ENCODE measurements at regions not wholly inside any gene's neighbourhood (a gene's known extent, or its start where the extent isn't known, plus 50 kb on each side); places are given as distances from the start of the nearest gene placed in this dataset.

DNA sequence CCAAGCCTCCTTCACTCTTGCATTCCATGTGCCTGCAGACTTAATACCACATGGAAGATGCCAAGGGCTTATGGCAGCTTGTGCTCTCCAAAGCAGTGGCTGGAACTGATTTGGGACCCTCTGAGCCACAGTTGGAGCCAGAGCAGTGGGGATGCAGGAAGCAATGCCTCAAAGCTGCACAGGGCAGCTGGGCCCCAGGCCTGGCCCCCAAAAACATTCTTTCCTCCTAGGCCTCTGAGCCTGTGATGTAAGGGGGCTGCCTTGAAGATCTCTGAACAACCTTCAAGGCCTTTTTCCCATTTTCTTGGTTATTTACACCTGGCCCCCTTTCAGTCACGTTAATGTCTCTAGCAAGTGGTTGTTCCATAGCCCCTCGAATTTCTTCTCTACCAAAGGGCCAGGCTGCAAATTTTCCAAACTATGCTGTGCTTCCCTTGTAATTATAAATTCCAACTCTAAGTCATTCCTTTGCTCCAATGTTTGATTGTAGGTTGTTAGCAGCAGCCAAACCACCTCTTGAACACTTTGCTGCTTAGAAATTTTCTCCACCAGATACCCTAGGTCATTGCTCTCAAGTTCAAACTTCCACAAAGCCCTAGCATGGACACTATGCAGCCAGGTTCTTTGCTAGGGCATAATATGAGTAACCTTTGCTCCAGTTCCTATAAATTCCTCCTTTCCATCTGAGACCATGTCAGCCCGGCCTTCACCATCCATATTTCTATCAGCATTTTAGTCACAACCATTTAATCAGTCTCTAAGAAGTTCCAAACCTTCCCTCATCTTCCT is 245.0 kb upstream of the RBBP8 start:
- TF ChIP-seq POLR2AphosphoS5 (IDR thresholded peaks at IDR 0.05; ENCODE audit: borderline replicate concordance, low read depth, low read length) (no peak), EZH2 (IDR thresholded peaks at IDR 0.05) (no peak)
